H1 (cell line): ENCODE measurements at regions not wholly inside any gene's neighbourhood (a gene's known extent, or its start where the extent isn't known, plus 50 kb on each side); places are given as distances from the start of the nearest gene placed in this dataset.

ENCODE experiments used
- EP300 ChIP-seq, 2 experiments: IDR thresholded peaks; 1 replicate in 1 of 2; 2 replicates in 1 of 2; pipeline ENCODE4 v1.6.1; 2011 to 2012; ENCODE audit warnings: low read depth in 2 of 2, low read length in 2 of 2, mild to moderate bottlenecking in 2 of 2, borderline replicate concordance in 1 of 2, inconsistent platforms in 1 of 2, moderate library complexity in 1 of 2
- GTF2F1 ChIP-seq: IDR thresholded peaks from 2 replicates; pipeline ENCODE4 v1.6.1; 2012; ENCODE audit warnings: low read depth, low read length, improper control_type of control experiment, borderline replicate concordance
- SIRT6 ChIP-seq: IDR thresholded peaks from one replicate; pipeline ENCODE4 v1.7.1; 2012; ENCODE audit warnings: low read length, inconsistent platforms

DNA sequence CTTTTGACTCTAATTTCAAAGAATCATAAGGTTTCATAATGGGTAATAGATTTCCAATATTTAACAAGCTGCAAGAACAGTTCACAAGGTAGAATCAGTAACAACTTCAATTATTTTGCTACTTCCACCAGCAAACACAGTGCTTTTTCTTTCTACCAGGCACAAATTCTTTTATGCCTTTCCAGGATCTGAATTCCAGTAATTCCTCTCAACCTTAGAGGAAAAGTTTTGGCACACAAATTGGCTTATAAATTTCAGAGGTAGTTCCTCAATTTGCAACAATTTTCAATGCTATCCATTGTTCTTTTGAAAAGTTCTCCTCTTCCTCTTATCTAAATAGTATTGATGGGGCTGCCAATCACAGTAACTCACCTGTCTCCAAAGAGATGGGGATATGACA, 665.4 kb upstream of the PHF14 start (continued):
- TF ChIP-seq SIRT6: no peak
- TF ChIP-seq GTF2F1: no peak
- no peak for TF ChIP-seq EP300 (IDR thresholded peaks at IDR 0.05; ENCODE audit: borderline replicate concordance in 1 of 2, low read depth in 2 of 2, low read length in 2 of 2)
- TF ChIP-seq, all 59 proteins: peak for 0
